ENCODE measurements at regions not wholly inside any gene's neighbourhood (a gene's known extent, or its start where the extent isn't known, plus 50 kb on each side); places are given as distances from the start of the nearest gene placed in this dataset.

DNA sequence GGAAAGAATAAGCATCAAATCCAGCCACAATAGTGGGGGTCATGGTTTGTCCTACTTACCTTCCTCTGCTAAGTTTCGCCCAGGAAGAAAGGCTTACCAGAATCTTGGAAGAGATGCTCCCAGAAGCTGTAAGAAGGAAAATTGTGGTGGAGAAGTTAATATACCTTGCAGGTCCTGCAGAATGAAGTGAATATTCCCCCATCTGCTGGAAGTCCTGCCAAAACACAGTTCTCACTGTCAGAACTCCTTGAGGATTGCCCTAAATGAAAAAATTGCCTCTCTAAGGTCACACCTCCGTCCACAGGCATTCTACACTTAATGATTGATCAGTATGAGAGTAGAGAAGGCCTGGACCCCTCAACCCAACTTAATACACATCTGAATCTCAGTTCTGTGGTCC, 78.4 kb upstream of the RGS21 start:
- no peaks in the 10 kb centered on the region for H3K27me3 ChIP-seq
- no peak overlapping the region for H3K4me3 ChIP-seq
- H3K36me3 ChIP-seq = no peaks in the 10 kb centered on the region
- no peaks in the 10 kb centered on the region for H3K4me1 ChIP-seq
- no peaks in the 10 kb centered on the region for H3K9me3 ChIP-seq
- intact Hi-C loops (cut with DNase I) = no loop called here
- TF ChIP-seq CTCF (IDR thresholded peaks at IDR 0.05) = no peak
- DNase-seq (no peak), FAIRE-seq (no peak), ATAC-seq (no peak)
- 68 to 74% methylated on average over 2 of the region's 2 CpGs for whole genome bisulfite sequencing, 2 donors
- H3K27ac ChIP-seq = no peak overlapping the region

DNA sequence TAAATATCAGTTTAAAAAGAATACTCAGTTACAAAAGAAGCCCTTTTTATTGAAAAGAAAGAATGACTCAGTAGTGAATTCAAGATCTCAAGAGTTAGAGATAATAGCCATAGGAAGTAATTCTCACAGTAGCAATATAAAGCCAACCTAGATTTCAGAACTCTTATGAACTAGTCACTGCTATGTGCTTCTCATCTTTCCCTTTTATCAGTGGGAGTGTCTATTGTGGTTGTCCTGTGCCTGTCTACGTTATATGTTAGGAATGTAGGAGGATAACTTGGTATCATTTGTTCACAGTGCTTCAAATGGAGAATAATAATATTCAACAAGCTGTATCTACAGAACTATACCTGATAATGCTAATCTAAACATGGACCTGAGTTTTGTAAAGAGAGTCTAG, 73.1 kb upstream of the RGS21 start:
- Histone ChIP-seq H3K4me3 (no peak overlapping the region), H3K9me3 (no peaks in the 10 kb centered on the region), H3K36me3 (no peaks in the 10 kb centered on the region), H3K27me3 (no peaks in the 10 kb centered on the region), H3K27ac (no peak overlapping the region), H3K4me1 (no peaks in the 10 kb centered on the region)
- no peak for DNase-seq
- intact Hi-C loops (cut with DNase I) = no loop called here
- no peak for ATAC-seq
- TF ChIP-seq CTCF (IDR thresholded peaks at IDR 0.05) = no peak
- no peak for FAIRE-seq
- WGBS, 2 donors = 44 to 65% methylated on average over 1 of the region's 1 CpG

- intact Hi-C loops (cut with DNase I) = no loop called here
- no peak for FAIRE-seq
- Histone ChIP-seq H3K36me3 (no peaks in the 10 kb centered on the region), H3K27ac (no peak overlapping the region), H3K4me1 (no peaks in the 10 kb centered on the region), H3K9me3 (no peaks in the 10 kb centered on the region), H3K27me3 (no peaks in the 10 kb centered on the region), H3K4me3 (no peak overlapping the region)
- 90% methylated on average over 2 of the region's 2 CpGs for WGBS, 2 donors
- ATAC-seq = no peak
- no peak for TF ChIP-seq CTCF (IDR thresholded peaks at IDR 0.05)
- peak in 1 of 6 donors; percentile 36 for DNase-seq
Measured at GRCh38 chr1:192251735-192252134, 65.1 kb upstream of the RGS21 start.

GRCh38 chr1:192252776-192253175, 64.0 kb upstream of the RGS21 start:
- ATAC-seq (no peak), FAIRE-seq (no peak), DNase-seq (no peak)
- H3K27me3 ChIP-seq = no peaks in the 10 kb centered on the region
- H3K9me3 ChIP-seq = no peaks in the 10 kb centered on the region
- 95% methylated on average over 3 of the region's 3 CpGs for WGBS, 2 donors
- TF ChIP-seq CTCF (IDR thresholded peaks at IDR 0.05) = no peak
- intact Hi-C loops (cut with DNase I) = no loop called here
- no peaks in the 10 kb centered on the region for H3K36me3 ChIP-seq
- H3K27ac ChIP-seq = no peak overlapping the region
- H3K4me1 ChIP-seq = no peaks in the 10 kb centered on the region
- no peak overlapping the region for H3K4me3 ChIP-seq

- Histone ChIP-seq H3K27me3 (no peaks in the 10 kb centered on the region), H3K27ac (no peak overlapping the region), H3K4me1 (no peaks in the 10 kb centered on the region), H3K4me3 (no peak overlapping the region), H3K36me3 (no peaks in the 10 kb centered on the region), H3K9me3 (no peaks in the 10 kb centered on the region)
- no peak for ATAC-seq
- no peak for TF ChIP-seq CTCF (IDR thresholded peaks at IDR 0.05)
- intact Hi-C loops (cut with DNase I) = no loop called here
- no peak for FAIRE-seq
- DNase-seq = no peak
- 47 to 53% methylated on average over 5 of the region's 5 CpGs for WGBS, 2 donors
Measured at GRCh38 chr1:192256674-192257334, 60.0 kb upstream of the RGS21 start.
